Skeletal muscle cell (primary cell): ENCODE measurements at regions not wholly inside any gene's neighbourhood (a gene's known extent, or its start where the extent isn't known, plus 50 kb on each side); places are given as distances from the start of the nearest gene placed in this dataset.
"Not testable (repeated sequence)": the region's sequence is repeated elsewhere in the genome, so short reads cannot be mapped to it uniquely, and the experiment has no call there.

Experiments
- DNase-seq: peaks from one replicate; pipeline ENCODE4 v3.0.0-alpha.2; 2010; ENCODE audit warnings: low read depth
- H3K4me3 ChIP-seq: 2 replicates; pipeline ENCODE4 v1.5.1; 2011; ENCODE audit warnings: low read depth, mild to moderate bottlenecking, control low read depth, low read length, moderate library complexity

- DNase-seq = no peak
- no peak overlapping the region for H3K4me3 ChIP-seq
These were observed 986.9 kb downstream of the CDH18 start for GRCh38 chr5:19001054-19001453.

DNA sequence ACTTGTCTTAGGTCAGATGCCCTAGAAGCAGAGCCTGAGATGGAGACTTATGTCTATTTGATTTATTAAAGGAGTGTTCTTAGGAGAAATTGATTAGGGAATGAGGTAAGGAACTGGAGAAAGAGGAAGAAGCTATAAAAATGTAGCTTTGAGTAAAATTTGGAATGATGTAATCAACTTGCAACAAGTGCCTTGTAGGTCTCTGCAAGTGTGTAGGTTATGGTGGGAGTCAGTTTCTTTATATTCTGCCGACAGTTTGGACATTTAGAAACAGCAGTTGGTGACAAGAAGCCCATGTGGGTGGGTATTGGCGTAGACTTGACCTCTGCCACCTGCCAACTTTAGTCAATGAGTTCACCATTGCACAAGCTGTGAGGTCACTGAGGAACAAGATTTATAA is 986.5 kb downstream of the CDH18 start:
- DNase-seq = no peak
- H3K4me3 ChIP-seq = no peak overlapping the region

DNA sequence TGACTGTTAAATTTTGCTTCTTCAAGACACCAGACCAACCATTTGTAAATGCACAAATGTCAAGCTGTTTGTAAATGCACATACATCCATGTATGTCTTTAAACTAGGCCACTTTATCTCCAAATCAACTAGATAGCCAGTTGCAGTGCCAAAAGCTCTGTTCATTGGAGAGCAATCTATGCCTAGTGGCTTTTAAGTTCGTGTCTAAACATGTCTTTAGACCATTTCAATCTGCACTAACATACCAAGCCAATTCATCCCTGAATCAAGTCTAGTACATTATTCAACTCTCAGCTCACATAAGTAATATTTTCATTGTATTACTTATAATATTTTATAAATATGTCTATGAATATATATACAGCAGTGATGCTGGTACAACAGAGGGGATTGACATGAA is 985.9 kb downstream of the CDH18 start:
- H3K4me3 ChIP-seq = no peak overlapping the region
- DNase-seq = no peak

GRCh38 chr5:19018822-19019221 is 969.2 kb downstream of the CDH18 start:
- no peak overlapping the region for H3K4me3 ChIP-seq
- DNase-seq = no peak

DNA sequence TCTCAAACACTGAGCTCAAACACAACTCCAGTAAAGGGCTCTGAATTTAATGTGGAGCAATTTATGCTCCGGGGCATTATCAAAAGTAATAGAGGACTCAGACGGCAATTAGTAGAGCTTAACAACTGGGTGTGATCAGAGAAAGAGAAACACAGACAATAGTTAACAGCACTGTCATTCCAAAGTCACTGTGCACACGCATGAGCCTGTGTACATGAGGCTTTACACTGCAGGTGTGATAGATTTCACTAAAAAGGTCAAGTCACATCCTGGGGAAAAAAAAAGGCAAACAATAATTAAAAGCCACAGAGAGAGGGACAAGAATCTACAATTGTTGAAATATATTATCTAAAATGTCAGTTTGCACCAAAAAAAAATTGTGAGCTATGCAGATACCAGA is 956.5 kb downstream of the CDH18 start:
- H3K4me3 ChIP-seq = no peak overlapping the region
- no peak for DNase-seq

DNA sequence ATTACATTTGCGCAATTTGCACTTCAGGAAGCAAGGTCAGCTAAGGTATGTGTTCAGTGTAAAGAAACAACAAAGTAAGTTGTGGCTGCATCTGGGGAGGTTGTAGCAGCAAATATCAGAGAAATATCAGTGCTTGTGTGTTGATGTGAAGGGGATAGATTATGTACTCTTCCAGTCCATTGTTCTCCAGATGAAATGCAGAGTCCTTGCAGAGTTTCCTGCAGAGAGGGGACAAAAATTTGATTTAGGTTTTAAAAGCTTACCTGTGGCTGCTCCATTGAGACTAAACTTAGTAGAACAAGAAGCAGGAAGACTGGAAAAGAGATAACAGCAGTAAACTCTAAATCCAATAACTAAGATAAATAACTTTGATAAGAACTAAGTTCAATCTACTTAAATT is 952.2 kb downstream of the CDH18 start:
- H3K4me3 ChIP-seq = no peak overlapping the region
- no peak for DNase-seq

- no peak for DNase-seq
- no peak overlapping the region for H3K4me3 ChIP-seq
These were observed 945.9 kb downstream of the CDH18 start for GRCh38 chr5:19042106-19042505.

GRCh38 chr5:19044311-19044710 is 943.7 kb downstream of the CDH18 start:
- no peak overlapping the region for H3K4me3 ChIP-seq
- no peak for DNase-seq

DNA sequence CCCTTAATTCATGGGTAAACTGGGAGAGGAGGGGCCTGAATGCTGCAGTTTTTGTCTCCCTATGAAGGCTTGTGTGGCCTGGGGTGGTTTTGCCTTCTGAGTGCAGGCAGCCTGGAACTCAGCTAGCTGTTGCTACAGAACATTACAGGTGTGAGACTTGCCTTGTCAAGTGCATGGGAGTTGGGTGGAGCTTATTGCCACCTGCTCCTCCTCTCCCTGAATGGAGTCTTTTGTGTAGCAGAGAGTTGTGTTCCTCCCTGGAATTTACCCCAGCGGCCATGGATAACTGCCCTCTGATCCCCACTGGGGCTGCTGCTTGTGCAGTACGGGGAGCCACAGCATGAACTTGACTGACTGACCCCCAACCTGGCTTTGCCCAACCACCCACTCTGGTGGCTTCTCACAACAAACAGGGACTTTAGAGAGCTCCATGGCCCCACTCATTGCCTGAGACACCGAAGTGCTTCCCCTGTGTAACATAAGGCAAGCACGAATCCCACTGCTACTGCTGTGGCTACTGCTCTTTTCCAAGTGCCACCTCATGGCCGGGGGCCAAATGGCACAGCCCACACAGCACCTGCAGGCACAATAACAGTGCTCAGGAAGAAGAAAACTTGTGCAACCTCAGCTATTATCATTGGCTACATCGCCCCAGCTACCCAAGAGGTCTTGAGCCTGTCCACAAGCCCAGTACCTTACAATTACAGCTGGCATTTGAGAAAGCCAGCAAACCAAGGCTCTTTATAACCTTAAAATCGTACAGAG is 942.9 kb downstream of the CDH18 start:
- DNase-seq = no peak
- H3K4me3 ChIP-seq = no peak overlapping the region

DNA sequence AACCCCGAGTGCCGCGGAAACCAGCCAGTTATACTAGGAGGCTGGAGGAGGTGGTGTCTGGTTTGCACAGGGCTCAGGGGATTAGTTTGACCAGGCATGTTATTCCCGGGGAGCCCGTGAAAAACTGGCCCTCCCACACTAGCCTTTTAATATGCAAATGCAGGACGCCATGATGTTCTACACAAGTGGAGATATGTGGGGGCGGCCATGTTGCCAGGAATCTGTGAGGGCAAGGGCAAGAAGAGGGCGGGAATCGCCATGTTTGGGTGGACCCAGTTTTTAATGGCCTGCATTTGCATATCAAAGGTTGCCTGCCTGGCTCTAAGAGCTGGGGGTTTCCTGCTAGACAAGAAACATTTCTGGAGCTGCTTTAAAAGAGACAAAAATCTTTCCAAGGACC is 940.7 kb downstream of the CDH18 start:
- DNase-seq = no peak
- no peak overlapping the region for H3K4me3 ChIP-seq

DNA sequence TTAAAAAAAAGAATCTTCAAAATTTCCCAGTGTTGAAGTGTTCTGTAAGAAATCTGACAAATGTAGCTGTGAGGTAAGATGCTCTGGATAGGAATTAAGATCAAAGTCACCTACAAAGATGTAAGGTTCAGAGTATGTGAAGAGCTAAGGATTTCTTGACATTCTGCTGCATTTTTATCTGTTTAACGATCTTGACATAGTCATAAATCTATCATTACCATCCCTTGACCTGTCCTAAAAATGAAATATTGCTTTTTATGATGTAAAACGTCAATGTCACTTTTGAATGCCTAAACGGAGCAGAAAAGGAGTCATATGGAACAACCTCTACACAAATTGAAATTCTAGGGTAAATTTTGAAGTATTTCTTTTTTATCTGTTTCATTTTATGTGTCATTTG is 939.3 kb downstream of the CDH18 start:
- H3K4me3 ChIP-seq = no peak overlapping the region
- DNase-seq = no peak

DNA sequence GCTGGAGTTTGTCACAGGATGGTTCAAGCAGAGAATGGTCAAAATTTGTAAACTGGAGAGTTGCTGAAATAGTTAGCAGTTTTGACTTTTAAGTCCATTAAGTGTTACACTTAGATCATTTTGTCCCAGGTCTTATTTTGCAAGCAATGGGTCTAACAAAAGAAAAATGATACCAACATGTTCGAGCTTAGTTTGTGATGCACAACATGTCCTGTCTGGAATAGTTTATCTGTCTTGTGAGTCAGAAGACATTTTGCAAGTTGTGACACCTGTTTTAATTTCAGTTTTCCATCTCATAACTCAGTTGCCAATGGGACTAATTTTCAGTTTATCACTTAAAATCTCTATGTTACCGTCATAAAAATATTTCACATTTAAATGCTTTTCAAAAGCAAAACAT is 929.8 kb downstream of the CDH18 start:
- H3K4me3 ChIP-seq = no peak overlapping the region
- DNase-seq = no peak

DNA sequence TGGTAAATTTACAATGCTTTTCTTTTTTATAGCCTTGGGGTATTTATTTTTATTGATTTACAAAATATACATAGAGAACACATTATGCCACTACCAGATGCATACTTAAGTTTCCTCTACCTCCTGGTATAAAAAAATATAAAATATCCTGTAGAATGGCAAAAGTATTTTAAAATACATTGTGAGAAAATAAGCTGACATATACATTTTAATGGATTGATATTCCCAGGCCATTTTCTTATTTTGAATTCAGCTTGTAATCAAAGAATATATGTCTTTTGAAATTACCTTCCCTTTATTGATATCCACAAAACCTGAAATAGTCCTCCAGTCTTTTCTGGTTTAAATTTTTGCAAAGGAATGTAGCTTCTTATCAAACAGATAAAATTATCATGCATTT is 923.9 kb downstream of the CDH18 start:
- DNase-seq = no peak
- no peak overlapping the region for H3K4me3 ChIP-seq

- no peak overlapping the region for H3K4me3 ChIP-seq
- DNase-seq = no peak
These were observed 920.3 kb downstream of the CDH18 start for GRCh38 chr5:19067741-19068140.

GRCh38 chr5:19098434-19098833 is 889.6 kb downstream of the CDH18 start:
- no peak for DNase-seq
- H3K4me3 ChIP-seq = no peak overlapping the region

DNA sequence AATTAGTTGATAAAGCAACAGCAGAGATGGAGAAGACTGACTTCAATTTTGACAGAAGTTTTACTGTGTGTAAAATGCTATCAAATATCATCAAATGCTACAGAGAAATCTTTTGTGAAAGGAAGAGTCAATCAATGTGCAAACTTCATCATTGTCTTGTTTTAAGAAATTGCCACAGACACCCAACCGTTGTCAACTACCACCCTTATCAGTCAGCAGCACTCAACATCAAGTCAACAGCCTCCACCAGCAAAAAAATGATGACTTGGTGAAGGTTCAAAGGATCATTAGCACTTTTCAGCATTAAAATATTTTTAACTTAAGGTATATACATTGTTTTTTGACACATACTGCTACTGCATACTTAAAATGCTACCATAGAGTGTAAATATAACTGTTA is 888.8 kb downstream of the CDH18 start:
- no peak for DNase-seq
- H3K4me3 ChIP-seq = no peak overlapping the region

- no peak for DNase-seq
- H3K4me3 ChIP-seq = no peak overlapping the region
These were observed 883.1 kb downstream of the CDH18 start for GRCh38 chr5:19104948-19105347.

GRCh38 chr5:19122923-19123322 is 865.1 kb downstream of the CDH18 start:
- no peak for DNase-seq
- no peak overlapping the region for H3K4me3 ChIP-seq

DNA sequence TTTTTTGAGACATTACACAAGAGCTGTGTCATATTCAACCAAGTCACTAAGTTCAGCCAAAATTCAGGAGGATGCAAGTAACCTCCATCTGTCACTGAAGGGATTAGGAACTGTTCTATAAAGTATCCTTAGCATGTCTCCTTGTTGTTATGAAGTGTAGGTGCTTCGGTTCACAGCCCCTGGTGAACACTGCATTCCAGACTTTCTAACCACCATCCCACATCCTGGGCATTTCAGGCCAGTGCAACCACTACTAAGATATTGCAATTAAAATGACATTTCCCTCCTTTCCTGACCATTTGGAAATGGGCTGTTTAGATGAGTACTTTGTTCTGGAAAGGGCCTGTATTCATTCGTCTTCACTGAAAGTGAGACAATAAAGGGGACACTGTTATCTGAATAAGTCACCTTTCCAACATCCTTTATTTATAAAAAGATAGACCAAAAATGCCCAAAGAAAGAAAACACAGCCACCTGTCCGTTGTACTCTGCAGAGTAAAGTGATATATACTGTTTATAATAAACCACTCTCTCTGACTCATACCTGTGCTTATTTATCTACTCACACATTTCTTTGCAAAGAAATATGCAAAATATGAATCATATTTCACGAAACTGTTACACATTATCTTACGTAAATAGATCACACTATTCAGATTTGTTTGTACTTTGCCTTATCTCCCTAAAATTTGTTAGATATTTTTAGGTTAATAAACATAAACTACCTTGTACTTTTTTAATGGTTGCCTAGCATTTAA is 861.9 kb downstream of the CDH18 start:
- DNase-seq = no peak
- H3K4me3 ChIP-seq = no peak overlapping the region

DNA sequence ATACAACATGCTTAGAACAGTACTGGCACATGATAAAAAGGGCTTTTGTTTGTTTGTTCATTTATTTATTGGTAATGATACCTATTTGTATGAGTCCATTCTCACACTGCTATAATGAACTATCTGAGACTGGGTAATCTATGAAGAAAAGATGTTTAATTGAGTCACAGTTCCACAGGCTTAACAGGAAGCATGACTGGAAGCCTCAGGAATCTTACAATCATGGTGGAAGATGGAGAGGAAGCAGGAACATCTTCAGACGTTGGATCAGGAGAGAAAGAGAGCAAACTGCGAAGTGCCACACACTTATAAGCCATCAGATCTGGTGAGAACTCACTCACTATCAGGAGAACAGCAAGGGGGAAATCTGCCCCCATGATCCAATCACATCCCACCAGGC is 847.7 kb downstream of the CDH18 start:
- no peak for DNase-seq
- H3K4me3 ChIP-seq = no peak overlapping the region

GRCh38 chr5:19141937-19142524 is 846.0 kb downstream of the CDH18 start:
- not testable (repeated sequence) for DNase-seq

More at GRCh38 chr5:19141937-19142524, 846.0 kb downstream of the CDH18 start:
- not testable (repeated sequence) for H3K4me3 ChIP-seq
